Urinary bladder (tissue), 3 donors: ENCODE measurements at regions not wholly inside any gene's neighbourhood (a gene's known extent, or its start where the extent isn't known, plus 50 kb on each side); places are given as distances from the start of the nearest gene placed in this dataset.
"Not testable (repeated sequence)": the region's sequence is repeated elsewhere in the genome, so short reads cannot be mapped to it uniquely, and the experiment has no call there.

Experiments used
- DNase-seq: peaks from one replicate; pipeline ENCODE4 v3.0.0-alpha.2; 2015; ENCODE audit errors: extremely low spot score
- H3K27ac ChIP-seq: one replicate; pipeline ENCODE4 v1.5.1; 2013; ENCODE audit warnings: low read depth, mild to moderate bottlenecking, moderate library complexity
- H3K36me3 ChIP-seq: one replicate; pipeline ENCODE4 v1.6.1; 2013; ENCODE audit warnings: mild to moderate bottlenecking, moderate library complexity; ENCODE audit not compliant: insufficient read depth
- H3K4me1 ChIP-seq: one replicate; pipeline ENCODE4 v1.6.1; 2013; ENCODE audit warnings: mild to moderate bottlenecking, moderate library complexity; ENCODE audit not compliant: insufficient read depth
- H3K4me3 ChIP-seq: one replicate; pipeline ENCODE4 v1.5.1; 2013; ENCODE audit warnings: low read depth, low read length
- WGBS: extraction: QIAGEN DNeasy Blood & Tissue Kit; methylation state at CpG from one replicate; pipeline ENCODE4 v1.1.7; 2013; 5-methylcytosine and 5-hydroxymethylcytosine counted together
- donor health status: healthy with polysubstance abuse.
- donor health status: healthy.

GRCh38 chr9:31912636-31913035 lies 471.8 kb upstream of the ACO1 start:
- no peak for DNase-seq
- no peak overlapping the region for H3K27ac ChIP-seq
- H3K4me3 ChIP-seq, result no peak overlapping the region
- no peaks in the 10 kb centered on the region for H3K4me1 ChIP-seq
- no peaks in the 10 kb centered on the region for H3K36me3 ChIP-seq

- Histone ChIP-seq H3K4me1 (no peaks in the 10 kb centered on the region), H3K27ac (no peak overlapping the region), H3K4me3 (no peak overlapping the region), H3K36me3 (no peaks in the 10 kb centered on the region)
- DNase-seq, result no peak
- 47% methylated on average over 2 of the region's 2 CpGs for WGBS
These were observed 467.7 kb upstream of the ACO1 start for GRCh38 chr9:31916591-31917241.

DNA sequence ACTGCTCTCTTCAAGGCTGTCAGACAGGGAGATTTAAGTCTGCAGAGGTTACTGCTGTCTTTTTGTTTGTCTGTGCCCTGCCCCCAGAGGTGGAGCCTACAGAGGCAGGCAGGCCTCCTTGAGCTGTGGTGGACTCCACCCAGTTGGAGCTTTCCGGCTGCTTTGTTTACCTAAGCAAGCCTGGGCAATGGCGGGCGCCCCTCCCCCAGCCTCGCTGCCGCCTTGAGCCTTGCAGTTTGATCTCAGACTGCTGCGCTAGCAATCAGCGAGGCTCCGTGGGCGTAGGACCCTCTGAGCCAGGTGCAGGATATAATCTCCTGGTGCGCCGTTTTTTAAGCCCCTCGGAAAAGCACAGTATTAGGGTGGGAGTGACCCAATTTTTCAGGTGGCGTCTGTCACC lies 446.7 kb upstream of the ACO1 start:
- not testable (repeated sequence) for H3K4me1 ChIP-seq, H3K4me3 ChIP-seq, H3K36me3 ChIP-seq, DNase-seq, H3K27ac ChIP-seq
- WGBS, result 92% methylated on average over 13 of the region's 13 CpGs

- Histone ChIP-seq H3K4me1 (no peaks in the 10 kb centered on the region), H3K4me3 (no peak overlapping the region), H3K36me3 (no peaks in the 10 kb centered on the region), H3K27ac (no peak overlapping the region)
- 63% methylated on average over 1 of the region's 1 CpG for WGBS
- no peak for DNase-seq
These were observed 433.7 kb upstream of the ACO1 start for GRCh38 chr9:31950756-31951155.

- WGBS, result 37% methylated on average over 1 of the region's 1 CpG
- DNase-seq, result no peak
These were observed 425.9 kb upstream of the ACO1 start for GRCh38 chr9:31958572-31958971.

DNA sequence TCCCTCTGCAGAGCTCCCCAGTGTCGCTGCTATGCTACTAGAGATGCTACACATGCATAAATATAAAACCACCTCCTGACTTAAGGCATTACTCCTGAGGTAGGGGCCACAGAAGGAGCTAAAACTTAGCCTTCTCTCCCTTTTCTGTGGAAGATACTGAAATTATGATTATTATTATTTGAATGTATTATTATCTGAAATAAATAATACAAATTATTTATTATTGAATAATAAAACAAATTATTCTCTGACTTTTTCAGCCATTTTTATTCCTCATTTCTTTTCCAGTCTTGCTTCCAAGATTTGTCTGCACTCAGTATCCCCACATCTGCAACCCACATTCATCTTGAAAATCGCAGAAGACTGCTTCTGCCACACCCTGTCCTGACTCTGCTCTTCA lies 414.9 kb upstream of the ACO1 start:
- no peak for DNase-seq
- Histone ChIP-seq H3K36me3 (no peaks in the 10 kb centered on the region), H3K27ac (no peak overlapping the region), H3K4me3 (no peak overlapping the region), H3K4me1 (no peaks in the 10 kb centered on the region)
- 55% methylated on average over 2 of the region's 2 CpGs for WGBS

More at GRCh38 chr9:31958572-31958971, 425.9 kb upstream of the ACO1 start:
- H3K36me3 ChIP-seq, result no peaks in the 10 kb centered on the region
- H3K4me3 ChIP-seq, result no peak overlapping the region
- H3K4me1 ChIP-seq, result no peaks in the 10 kb centered on the region
- H3K27ac ChIP-seq, result no peak overlapping the region

DNA sequence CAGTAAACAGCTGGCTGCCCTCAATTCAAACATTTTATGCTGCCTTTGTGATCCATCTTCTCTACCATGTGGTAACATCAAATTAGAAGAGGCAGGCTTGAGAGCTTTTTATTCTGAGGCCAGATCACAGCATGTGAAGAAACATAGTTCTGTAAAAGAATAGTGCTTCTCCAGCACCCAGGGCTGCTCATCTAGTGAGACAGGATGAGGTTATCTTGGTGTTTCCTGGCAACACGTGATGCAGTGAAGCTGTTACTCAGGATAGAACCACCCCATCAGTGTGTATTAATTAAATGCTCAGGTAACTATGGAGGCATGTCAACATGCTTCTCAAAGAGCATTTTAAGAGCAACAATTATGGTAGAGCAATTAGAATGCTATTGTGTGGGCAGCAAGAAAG lies 400.5 kb upstream of the ACO1 start:
- Histone ChIP-seq H3K27ac (no peak overlapping the region), H3K4me3 (no peak overlapping the region), H3K4me1 (no peaks in the 10 kb centered on the region), H3K36me3 (no peaks in the 10 kb centered on the region)
- WGBS, result 32% methylated on average over 1 of the region's 1 CpG
- DNase-seq, result no peak

- 69% methylated on average over 1 of the region's 1 CpG for WGBS
These were observed 388.1 kb upstream of the ACO1 start for GRCh38 chr9:31996331-31996730.

GRCh38 chr9:32004431-32005076 lies 379.9 kb upstream of the ACO1 start:
- no peak for DNase-seq
- no peaks in the 10 kb centered on the region for H3K36me3 ChIP-seq
- no peak overlapping the region for H3K4me3 ChIP-seq
- no peak overlapping the region for H3K27ac ChIP-seq
- H3K4me1 ChIP-seq, result no peaks in the 10 kb centered on the region
- WGBS, result 34% methylated on average over 7 of the region's 7 CpGs

More at GRCh38 chr9:31996331-31996730, 388.1 kb upstream of the ACO1 start:
- no peaks in the 10 kb centered on the region for H3K4me1 ChIP-seq
- no peak for DNase-seq
- no peak overlapping the region for H3K4me3 ChIP-seq
- H3K36me3 ChIP-seq, result no peaks in the 10 kb centered on the region
- no peak overlapping the region for H3K27ac ChIP-seq

DNA sequence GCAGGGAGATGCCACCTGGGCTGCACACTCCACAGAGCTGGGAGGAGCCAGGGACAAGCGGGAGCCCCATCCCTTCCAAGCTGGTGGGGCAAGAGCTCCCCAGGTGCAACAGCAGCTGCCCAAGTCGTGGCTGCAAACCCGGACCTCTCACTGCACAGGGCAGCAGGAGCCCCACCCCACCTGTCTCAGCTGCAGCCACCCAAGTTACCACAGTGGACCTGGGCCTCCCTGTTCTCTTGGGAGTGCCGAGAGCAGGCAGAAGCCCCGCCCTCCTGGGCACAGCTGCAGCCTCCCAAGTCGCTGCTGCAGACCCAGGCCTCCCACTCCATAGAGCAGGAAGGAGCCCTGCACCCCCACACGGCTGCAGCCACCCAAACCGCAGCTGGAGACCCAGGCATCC lies 374.1 kb upstream of the ACO1 start:
- Histone ChIP-seq H3K4me1 (no peaks in the 10 kb centered on the region), H3K27ac (no peak overlapping the region), H3K36me3 (no peaks in the 10 kb centered on the region), H3K4me3 (no peak overlapping the region)
- 85% methylated on average over 8 of the region's 8 CpGs for WGBS
- no peak for DNase-seq

DNA sequence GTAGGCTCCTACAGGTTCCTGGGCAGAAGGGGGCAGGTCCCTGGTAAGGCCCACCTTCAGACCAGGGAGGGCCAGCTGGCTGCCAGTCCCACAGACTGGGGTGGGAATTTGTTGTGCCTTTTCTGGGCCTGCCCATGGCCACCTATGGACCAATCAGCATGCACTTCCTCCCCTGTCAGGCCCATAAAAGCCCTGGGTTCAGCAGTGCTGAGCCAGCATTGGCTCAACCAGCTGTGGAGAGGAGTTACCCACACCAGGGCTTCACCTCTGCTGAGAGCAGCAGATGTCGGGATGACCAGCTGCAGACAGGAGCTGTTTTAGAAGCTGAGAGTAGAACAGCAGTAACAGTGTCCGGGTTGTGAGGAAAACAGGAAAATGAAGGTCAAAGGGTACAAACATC lies 373.4 kb upstream of the ACO1 start:
- DNase-seq, result no peak
- Histone ChIP-seq H3K4me1 (no peaks in the 10 kb centered on the region), H3K36me3 (no peaks in the 10 kb centered on the region), H3K27ac (no peak overlapping the region), H3K4me3 (no peak overlapping the region)
- 75% methylated on average over 2 of the region's 2 CpGs for WGBS

DNA sequence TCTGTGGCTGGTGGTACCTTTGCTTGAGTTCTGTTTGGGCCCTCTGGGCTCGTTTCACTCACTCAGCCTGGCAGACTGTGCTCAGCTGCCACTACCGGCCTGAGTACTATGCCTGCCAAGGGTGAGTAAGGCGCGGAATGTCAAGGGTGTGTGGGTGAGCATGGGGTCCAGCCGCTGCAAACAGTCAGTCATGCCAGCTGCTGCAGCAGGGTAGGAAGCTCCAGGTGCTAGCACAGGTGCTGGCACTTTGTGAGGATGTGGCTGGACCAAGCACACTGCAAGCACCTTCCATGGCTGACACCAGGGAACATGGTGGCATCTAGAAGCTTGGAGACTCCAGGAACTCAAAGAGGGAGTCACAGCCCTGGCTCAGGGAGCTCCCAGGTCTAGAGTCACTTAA lies 368.6 kb upstream of the ACO1 start:
- Histone ChIP-seq H3K36me3 (no peaks in the 10 kb centered on the region), H3K4me1 (no peaks in the 10 kb centered on the region), H3K4me3 (no peak overlapping the region), H3K27ac (no peak overlapping the region)
- 86% methylated on average over 5 of the region's 5 CpGs for WGBS
- no peak for DNase-seq

GRCh38 chr9:32045513-32045912 lies 338.9 kb upstream of the ACO1 start:
- H3K27ac ChIP-seq, result no peak overlapping the region
- WGBS, result 73% methylated on average over 3 of the region's 3 CpGs

DNA sequence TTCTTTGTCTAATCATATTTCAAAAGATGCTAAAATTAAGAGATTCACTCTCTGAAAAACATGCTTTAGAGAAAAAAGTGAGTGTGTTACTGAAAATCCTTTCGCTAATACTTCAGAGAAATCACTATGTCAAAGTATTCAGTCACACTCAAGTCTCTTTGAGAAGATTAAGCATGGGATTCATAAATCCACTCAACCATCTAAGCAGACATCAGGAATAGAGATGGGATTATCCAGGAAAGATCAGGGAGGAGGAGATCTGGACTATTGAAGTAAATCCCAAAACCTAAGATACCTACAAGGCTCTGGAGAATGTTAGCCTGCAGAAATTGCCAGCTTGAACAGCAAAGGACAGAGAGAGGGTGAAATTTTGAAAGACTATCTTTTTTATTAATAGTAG lies 317.2 kb upstream of the ACO1 start:
- H3K4me3 ChIP-seq, result no peak overlapping the region
- H3K4me1 ChIP-seq, result no peaks in the 10 kb centered on the region
- H3K36me3 ChIP-seq, result no peaks in the 10 kb centered on the region
- DNase-seq, result no peak
- 36% methylated on average over 1 of the region's 1 CpG for WGBS
- H3K27ac ChIP-seq, result no peak overlapping the region

More at GRCh38 chr9:32045513-32045912, 338.9 kb upstream of the ACO1 start:
- DNase-seq, result no peak
- Histone ChIP-seq H3K4me1 (no peaks in the 10 kb centered on the region), H3K36me3 (no peaks in the 10 kb centered on the region), H3K4me3 (no peak overlapping the region)
